GM21723 (cell line): ENCODE measurements at regions not wholly inside any gene's neighbourhood (a gene's known extent, or its start where the extent isn't known, plus 50 kb on each side); places are given as distances from the start of the nearest gene placed in this dataset.
"Not testable (repeated sequence)": the region's sequence is repeated elsewhere in the genome, so short reads cannot be mapped to it uniquely, and the experiment has no call there.

Experiments
- ATAC-seq: cut with Tn5 transposase; IDR thresholded peaks from one replicate; pipeline ENCODE4 v1.9.1; 2021; ENCODE audit warnings: mild to moderate bottlenecking, moderate library complexity; ENCODE audit not compliant: unreplicated experiment

GRCh38 chr15:89024418-89024817, 63.8 kb upstream of the ABHD2 start:
- no peak for ATAC-seq

DNA sequence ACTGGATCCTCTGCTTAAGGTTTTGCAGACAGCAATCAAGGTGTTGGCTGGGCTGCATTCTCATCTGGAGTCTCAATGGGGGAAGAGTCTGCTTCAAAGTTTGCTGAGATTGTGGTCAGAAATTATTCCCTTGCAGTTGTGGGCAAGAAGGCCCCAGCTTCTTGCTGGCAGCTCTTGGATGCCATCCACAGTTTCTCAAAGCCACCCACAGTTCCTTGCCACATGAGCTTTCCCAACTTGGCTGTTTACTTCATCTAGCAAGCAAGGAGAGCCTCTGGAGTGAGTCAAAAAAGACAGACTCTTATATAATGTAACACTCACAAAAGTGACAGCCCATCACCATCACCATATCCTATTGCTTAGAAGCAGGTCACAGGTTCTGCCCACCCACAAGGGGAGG, 62.1 kb upstream of the ABHD2 start:
- ATAC-seq, result no peak

DNA sequence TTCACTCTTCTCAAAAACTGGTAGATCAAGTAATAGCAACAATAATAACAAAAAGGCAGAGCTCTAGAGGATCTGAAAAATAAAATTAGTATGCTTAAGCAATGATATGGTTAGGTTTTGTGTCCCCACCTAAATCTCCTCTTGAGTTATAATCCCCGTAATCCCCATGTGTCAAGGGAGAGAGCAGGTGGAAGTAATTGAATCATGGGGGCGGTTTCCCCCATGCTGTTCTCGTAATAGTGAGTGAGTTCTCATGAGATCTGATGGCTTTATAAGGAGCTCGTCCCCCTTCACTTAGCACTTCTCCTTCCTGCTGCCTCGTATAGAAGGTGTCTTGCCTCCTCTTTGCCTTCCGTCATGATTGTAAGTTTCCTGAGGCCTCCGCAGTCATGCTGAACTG, 60.2 kb upstream of the ABHD2 start:
- no peak for ATAC-seq

- ATAC-seq, result no peak
These were observed 57.9 kb upstream of the ABHD2 start for GRCh38 chr15:89030311-89030710.

- ATAC-seq, result not testable (repeated sequence)
These were observed 56.5 kb upstream of the ABHD2 start for GRCh38 chr15:89031637-89032285.

- no peak for ATAC-seq
These were observed 54.0 kb upstream of the ABHD2 start for GRCh38 chr15:89034305-89034704.

GRCh38 chr15:89035150-89035549, 53.1 kb upstream of the ABHD2 start:
- ATAC-seq, result no peak

DNA sequence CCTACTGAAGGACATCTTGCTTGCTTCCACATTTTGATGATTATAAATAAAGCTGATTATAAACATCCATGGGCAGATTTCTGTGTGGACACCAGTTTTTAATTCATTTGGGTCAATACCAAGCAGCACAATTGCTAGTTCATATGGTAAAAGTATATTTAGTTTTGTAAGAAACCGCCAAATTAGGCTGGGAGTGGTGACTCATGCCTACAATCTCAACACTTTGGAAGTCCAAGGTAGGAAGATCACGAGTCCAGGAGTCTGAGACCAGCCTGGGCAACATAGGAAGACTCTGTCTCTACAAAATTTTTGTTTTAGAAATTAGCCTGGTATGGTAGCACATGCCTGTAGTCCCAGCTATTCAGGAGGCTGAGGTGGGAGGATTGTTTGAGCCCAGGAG, 52.6 kb upstream of the ABHD2 start:
- ATAC-seq, result no peak

DNA sequence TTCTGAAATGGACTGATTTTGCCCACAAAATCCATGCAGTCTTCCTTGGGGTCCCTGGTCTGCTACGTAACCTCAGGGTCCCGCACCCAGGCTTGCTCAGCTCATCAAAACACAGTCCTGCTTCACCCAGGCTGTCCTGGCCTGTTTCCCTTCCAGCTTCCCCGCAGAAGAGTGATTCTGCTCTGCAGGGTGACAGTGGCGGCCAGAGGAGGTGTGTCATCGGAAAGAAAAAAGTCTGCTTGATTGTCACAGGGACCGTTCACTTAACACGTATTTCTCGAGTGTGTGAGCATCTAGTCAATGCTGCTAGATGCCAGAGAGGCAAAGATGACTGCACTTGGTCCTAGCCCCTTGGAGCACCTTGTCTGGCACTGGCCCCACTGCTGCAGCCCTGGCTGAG, 50.1 kb upstream of the ABHD2 start:
- no peak for ATAC-seq
